GM04504 (cell line): ENCODE measurements at regions not wholly inside any gene's neighbourhood (a gene's known extent, or its start where the extent isn't known, plus 50 kb on each side); places are given as distances from the start of the nearest gene placed in this dataset.

Source experiments
- DNase-seq: peaks from one replicate; pipeline ENCODE4 v3.0.0-alpha.2; 2012; ENCODE audit warnings: low read depth

GRCh38 chr9:28341913-28342312 is 768.6 kb upstream of the C9orf72 start:
- no peak for DNase-seq

- DNase-seq, result no peak
Measured at GRCh38 chr9:28342815-28343338, 769.6 kb upstream of the C9orf72 start.

- DNase-seq, result no peak
Measured at GRCh38 chr9:28363151-28363562, 789.9 kb upstream of the C9orf72 start.

GRCh38 chr9:28365020-28365640 is 791.8 kb upstream of the C9orf72 start:
- no peak for DNase-seq

GRCh38 chr9:28365728-28366127 is 792.4 kb upstream of the C9orf72 start:
- DNase-seq, result no peak

GRCh38 chr9:28378231-28378630 is 805.0 kb upstream of the C9orf72 start:
- DNase-seq, result no peak

GRCh38 chr9:28379082-28379481 is 805.8 kb upstream of the C9orf72 start:
- no peak for DNase-seq

GRCh38 chr9:28389411-28389810 is 816.1 kb upstream of the C9orf72 start:
- DNase-seq, result no peak

GRCh38 chr9:28394774-28395173 is 821.5 kb upstream of the C9orf72 start:
- no peak for DNase-seq

- DNase-seq, result no peak
Measured at GRCh38 chr9:28396058-28396457, 822.8 kb upstream of the C9orf72 start.

GRCh38 chr9:28407351-28407750 is 834.1 kb upstream of the C9orf72 start:
- DNase-seq, result no peak

- DNase-seq, result no peak
Measured at GRCh38 chr9:28409919-28410318, 836.6 kb upstream of the C9orf72 start.

GRCh38 chr9:28410411-28410810 is 837.1 kb upstream of the C9orf72 start:
- no peak for DNase-seq

GRCh38 chr9:28413471-28413870 is 840.2 kb upstream of the C9orf72 start:
- no peak for DNase-seq

- DNase-seq, result no peak
Measured at GRCh38 chr9:28423255-28423654, 850.0 kb upstream of the C9orf72 start.

- no peak for DNase-seq
Measured at GRCh38 chr9:28435456-28435855, 862.2 kb upstream of the C9orf72 start.

- DNase-seq, result no peak
Measured at GRCh38 chr9:28439688-28440087, 866.4 kb upstream of the C9orf72 start.

- DNase-seq, result no peak
Measured at GRCh38 chr9:28443461-28443860, 870.2 kb upstream of the C9orf72 start.

- no peak for DNase-seq
Measured at GRCh38 chr9:28444637-28445036, 871.4 kb upstream of the C9orf72 start.

- no peak for DNase-seq
Measured at GRCh38 chr9:28445211-28445610, 871.9 kb upstream of the C9orf72 start.

- no peak for DNase-seq
Measured at GRCh38 chr9:28453918-28454317, 880.6 kb upstream of the C9orf72 start.

- DNase-seq, result no peak
Measured at GRCh38 chr9:28456861-28457260, 883.6 kb upstream of the C9orf72 start.

- no peak for DNase-seq
Measured at GRCh38 chr9:28464481-28465216, 891.4 kb upstream of the C9orf72 start.

- no peak for DNase-seq
Measured at GRCh38 chr9:28471261-28471660, 898.0 kb upstream of the C9orf72 start.
